ENCODE measurements at regions not wholly inside any gene's neighbourhood (a gene's known extent, or its start where the extent isn't known, plus 50 kb on each side); places are given as distances from the start of the nearest gene placed in this dataset.
"Not testable (repeated sequence)": the region's sequence is repeated elsewhere in the genome, so short reads cannot be mapped to it uniquely, and the experiment has no call there.

GRCh38 chr6:51152594-51152993, 333.9 kb downstream of the TFAP2B start:
- peak; percentile 4 for DNase-seq
- H3K4me3 ChIP-seq (ENCODE audit: insufficient read depth, low read depth, low read length) = no peak overlapping the region
- peaks cover 14% of the 10 kb centered on the region for H3K27me3 ChIP-seq (ENCODE audit: control insufficient read depth, insufficient read depth, low read length)
- no peaks in the 10 kb centered on the region for H3K36me3 ChIP-seq (replicated peaks; ENCODE audit: control insufficient read depth, insufficient read depth, low read length)

- no peak for DNase-seq
- no peak overlapping the region for H3K4me3 ChIP-seq (ENCODE audit: insufficient read depth, low read depth, low read length)
- H3K36me3 ChIP-seq (replicated peaks; ENCODE audit: control insufficient read depth, insufficient read depth, low read length) = no peaks in the 10 kb centered on the region
- H3K27me3 ChIP-seq (ENCODE audit: control insufficient read depth, insufficient read depth, low read length) = peaks cover 14% of the 10 kb centered on the region
These were observed 334.4 kb downstream of the TFAP2B start for GRCh38 chr6:51153109-51153508.

- peaks cover 14% of the 10 kb centered on the region for H3K27me3 ChIP-seq (ENCODE audit: control insufficient read depth, insufficient read depth, low read length)
- not testable (repeated sequence) for H3K4me3 ChIP-seq (ENCODE audit: insufficient read depth, low read depth, low read length); H3K36me3 ChIP-seq (replicated peaks; ENCODE audit: control insufficient read depth, insufficient read depth, low read length); DNase-seq
These were observed 336.3 kb downstream of the TFAP2B start for GRCh38 chr6:51154925-51155324.

- not testable (repeated sequence) for DNase-seq; H3K27me3 ChIP-seq (ENCODE audit: control insufficient read depth, insufficient read depth, low read length); H3K4me3 ChIP-seq (ENCODE audit: insufficient read depth, low read depth, low read length); H3K36me3 ChIP-seq (replicated peaks; ENCODE audit: control insufficient read depth, insufficient read depth, low read length)
These were observed 340.6 kb downstream of the TFAP2B start for GRCh38 chr6:51159260-51159659.

GRCh38 chr6:51161752-51162151, 343.1 kb downstream of the TFAP2B start:
- no peak overlapping the region for H3K4me3 ChIP-seq (ENCODE audit: insufficient read depth, low read depth, low read length)
- no peaks in the 10 kb centered on the region for H3K27me3 ChIP-seq (ENCODE audit: control insufficient read depth, insufficient read depth, low read length)
- DNase-seq = no peak
- no peaks in the 10 kb centered on the region for H3K36me3 ChIP-seq (replicated peaks; ENCODE audit: control insufficient read depth, insufficient read depth, low read length)

- H3K4me3 ChIP-seq (ENCODE audit: insufficient read depth, low read depth, low read length) = no peak overlapping the region
- DNase-seq = no peak
- no peaks in the 10 kb centered on the region for H3K36me3 ChIP-seq (replicated peaks; ENCODE audit: control insufficient read depth, insufficient read depth, low read length)
- H3K27me3 ChIP-seq (ENCODE audit: control insufficient read depth, insufficient read depth, low read length) = no peaks in the 10 kb centered on the region
These were observed 345.3 kb downstream of the TFAP2B start for GRCh38 chr6:51163843-51164529.

GRCh38 chr6:51166914-51167313, 348.2 kb downstream of the TFAP2B start:
- no peak for DNase-seq
- Histone ChIP-seq H3K36me3 (replicated peaks; ENCODE audit: control insufficient read depth, insufficient read depth, low read length) (no peaks in the 10 kb centered on the region), H3K27me3 (ENCODE audit: control insufficient read depth, insufficient read depth, low read length) (no peaks in the 10 kb centered on the region), H3K4me3 (ENCODE audit: insufficient read depth, low read depth, low read length) (no peak overlapping the region)

GRCh38 chr6:51167468-51167867, 348.8 kb downstream of the TFAP2B start:
- DNase-seq = no peak
- Histone ChIP-seq H3K4me3 (ENCODE audit: insufficient read depth, low read depth, low read length) (no peak overlapping the region), H3K36me3 (replicated peaks; ENCODE audit: control insufficient read depth, insufficient read depth, low read length) (no peaks in the 10 kb centered on the region), H3K27me3 (ENCODE audit: control insufficient read depth, insufficient read depth, low read length) (no peaks in the 10 kb centered on the region)

GRCh38 chr6:51182827-51183226, 364.2 kb downstream of the TFAP2B start:
- DNase-seq = no peak
- Histone ChIP-seq H3K27me3 (ENCODE audit: control insufficient read depth, insufficient read depth, low read length) (no peaks in the 10 kb centered on the region), H3K36me3 (replicated peaks; ENCODE audit: control insufficient read depth, insufficient read depth, low read length) (no peaks in the 10 kb centered on the region), H3K4me3 (ENCODE audit: insufficient read depth, low read depth, low read length) (no peak overlapping the region)

- Histone ChIP-seq H3K4me3 (ENCODE audit: insufficient read depth, low read depth, low read length) (no peak overlapping the region), H3K27me3 (ENCODE audit: control insufficient read depth, insufficient read depth, low read length) (no peaks in the 10 kb centered on the region), H3K36me3 (replicated peaks; ENCODE audit: control insufficient read depth, insufficient read depth, low read length) (no peaks in the 10 kb centered on the region)
- DNase-seq = no peak
These were observed 365.4 kb downstream of the TFAP2B start for GRCh38 chr6:51184046-51184445.

- not testable (repeated sequence) for H3K36me3 ChIP-seq (replicated peaks; ENCODE audit: control insufficient read depth, insufficient read depth, low read length); H3K4me3 ChIP-seq (ENCODE audit: insufficient read depth, low read depth, low read length); H3K27me3 ChIP-seq (ENCODE audit: control insufficient read depth, insufficient read depth, low read length); DNase-seq
These were observed 374.5 kb downstream of the TFAP2B start for GRCh38 chr6:51193163-51193562.

GRCh38 chr6:51199105-51199552, 380.5 kb downstream of the TFAP2B start:
- Histone ChIP-seq H3K36me3 (replicated peaks; ENCODE audit: control insufficient read depth, insufficient read depth, low read length) (no peaks in the 10 kb centered on the region), H3K27me3 (ENCODE audit: control insufficient read depth, insufficient read depth, low read length) (no peaks in the 10 kb centered on the region), H3K4me3 (ENCODE audit: insufficient read depth, low read depth, low read length) (no peak overlapping the region)
- DNase-seq = no peak

GRCh38 chr6:51199733-51200260, 381.1 kb downstream of the TFAP2B start:
- no peak for DNase-seq
- H3K27me3 ChIP-seq (ENCODE audit: control insufficient read depth, insufficient read depth, low read length) = no peaks in the 10 kb centered on the region
- H3K4me3 ChIP-seq (ENCODE audit: insufficient read depth, low read depth, low read length) = no peak overlapping the region
- no peaks in the 10 kb centered on the region for H3K36me3 ChIP-seq (replicated peaks; ENCODE audit: control insufficient read depth, insufficient read depth, low read length)

- Histone ChIP-seq H3K36me3 (replicated peaks; ENCODE audit: control insufficient read depth, insufficient read depth, low read length) (no peaks in the 10 kb centered on the region), H3K27me3 (ENCODE audit: control insufficient read depth, insufficient read depth, low read length) (no peaks in the 10 kb centered on the region), H3K4me3 (ENCODE audit: insufficient read depth, low read depth, low read length) (no peak overlapping the region)
- no peak for DNase-seq
These were observed 382.0 kb downstream of the TFAP2B start for GRCh38 chr6:51200676-51201075.

- not testable (repeated sequence) for H3K27me3 ChIP-seq (ENCODE audit: control insufficient read depth, insufficient read depth, low read length); H3K36me3 ChIP-seq (replicated peaks; ENCODE audit: control insufficient read depth, insufficient read depth, low read length); DNase-seq; H3K4me3 ChIP-seq (ENCODE audit: insufficient read depth, low read depth, low read length)
These were observed 384.0 kb downstream of the TFAP2B start for GRCh38 chr6:51202653-51203052.
